IMR-90 (cell line): ENCODE measurements at regions not wholly inside any gene's neighbourhood (a gene's known extent, or its start where the extent isn't known, plus 50 kb on each side); places are given as distances from the start of the nearest gene placed in this dataset.

Experiments used
- POLR2A ChIP-seq: IDR thresholded peaks from 2 replicates; pipeline ENCODE4 v1.6.1; 2012; ENCODE audit warnings: mild to moderate bottlenecking, low read depth, low read length
- RAD21 ChIP-seq: IDR thresholded peaks from 2 replicates; pipeline ENCODE4 v1.6.1; 2012; ENCODE audit warnings: low read length, improper control_type of control experiment
- RFX5 ChIP-seq: IDR thresholded peaks from 2 replicates; pipeline ENCODE4 v1.8.0; 2012; ENCODE audit warnings: low read depth, mild to moderate bottlenecking, low read length, moderate library complexity
- SMC3 ChIP-seq: fragments of 150-350 bp; IDR thresholded peaks from 2 replicates; pipeline ENCODE4 v1.6.1; 2016; ENCODE audit warnings: low read depth, mild to moderate bottlenecking, antibody characterized with exemption, low read length, moderate library complexity
- TF ChIP-seq, protein P1 (sequence below): conservative IDR thresholded peaks from 2 replicates; pipeline ENCODE4 v1.5.1; 2012; ENCODE audit warnings: mild to moderate bottlenecking, low read depth, low read length, improper control_type of control experiment

GRCh38 chr4:19727141-19727540, 524.6 kb upstream of the SLIT2 start:
- TF ChIP-seq, protein P1, sequence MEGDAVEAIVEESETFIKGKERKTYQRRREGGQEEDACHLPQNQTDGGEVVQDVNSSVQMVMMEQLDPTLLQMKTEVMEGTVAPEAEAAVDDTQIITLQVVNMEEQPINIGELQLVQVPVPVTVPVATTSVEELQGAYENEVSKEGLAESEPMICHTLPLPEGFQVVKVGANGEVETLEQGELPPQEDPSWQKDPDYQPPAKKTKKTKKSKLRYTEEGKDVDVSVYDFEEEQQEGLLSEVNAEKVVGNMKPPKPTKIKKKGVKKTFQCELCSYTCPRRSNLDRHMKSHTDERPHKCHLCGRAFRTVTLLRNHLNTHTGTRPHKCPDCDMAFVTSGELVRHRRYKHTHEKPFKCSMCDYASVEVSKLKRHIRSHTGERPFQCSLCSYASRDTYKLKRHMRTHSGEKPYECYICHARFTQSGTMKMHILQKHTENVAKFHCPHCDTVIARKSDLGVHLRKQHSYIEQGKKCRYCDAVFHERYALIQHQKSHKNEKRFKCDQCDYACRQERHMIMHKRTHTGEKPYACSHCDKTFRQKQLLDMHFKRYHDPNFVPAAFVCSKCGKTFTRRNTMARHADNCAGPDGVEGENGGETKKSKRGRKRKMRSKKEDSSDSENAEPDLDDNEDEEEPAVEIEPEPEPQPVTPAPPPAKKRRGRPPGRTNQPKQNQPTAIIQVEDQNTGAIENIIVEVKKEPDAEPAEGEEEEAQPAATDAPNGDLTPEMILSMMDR = no peak
- TF ChIP-seq POLR2A (no peak), SMC3 (no peak), RFX5 (no peak), RAD21 (no peak)
